Fibroblast of lung (primary cell): ENCODE measurements at regions not wholly inside any gene's neighbourhood (a gene's known extent, or its start where the extent isn't known, plus 50 kb on each side); places are given as distances from the start of the nearest gene placed in this dataset.

Experiments used
- DNase-seq, 2 donors: peaks; one replicate each; pipeline versions ENCODE4 v3.0.0 to v3.0.0-alpha.2; 2010; ENCODE audit warnings: low read depth in 2 of 2
- H2AFZ ChIP-seq: 2 replicates; pipeline ENCODE4 v1.5.1; 2012; ENCODE audit warnings: low read length, control low read depth, inconsistent platforms
- H3K27ac ChIP-seq: 2 replicates; pipeline ENCODE4 v1.5.1; 2011; ENCODE audit warnings: low read length, control low read depth; ENCODE audit not compliant: insufficient read depth
- H3K27me3 ChIP-seq: 2 replicates; pipeline ENCODE4 v1.5.1; 2011; ENCODE audit warnings: mild to moderate bottlenecking, low read length; ENCODE audit not compliant: control insufficient read depth, insufficient read depth
- H3K36me3 ChIP-seq: 2 replicates; pipeline ENCODE4 v1.5.1; 2011; ENCODE audit warnings: low read length; ENCODE audit not compliant: control insufficient read depth, insufficient read depth
- H3K4me1 ChIP-seq: 2 replicates; pipeline ENCODE4 v1.5.1; 2011; ENCODE audit warnings: low read length; ENCODE audit not compliant: control insufficient read depth, insufficient read depth; ENCODE audit errors: extremely low read depth
- H3K4me2 ChIP-seq: 2 replicates; pipeline ENCODE4 v1.5.1; 2011; ENCODE audit warnings: low read length, control low read depth; ENCODE audit not compliant: insufficient read depth; ENCODE audit errors: extremely low read depth
- H3K4me3 ChIP-seq, 4 experiments: fragments of 200-600 bp in 1 of 4; sonication (generic) in 1 of 4; replicated peaks in 1 of 4; 2 replicates each; pipeline ENCODE4 v1.5.1; 2011 to 2016; ENCODE audit warnings: low read length in 4 of 4, low read depth in 3 of 4, mild to moderate bottlenecking in 3 of 4, control low read depth in 2 of 4, inconsistent platforms in 1 of 4, mixed read lengths in 1 of 4; ENCODE audit not compliant: insufficient read depth in 1 of 4; ENCODE audit errors: control extremely low read depth in 1 of 4
- H3K79me2 ChIP-seq: 2 replicates; pipeline ENCODE4 v1.5.1; 2012; ENCODE audit warnings: mild to moderate bottlenecking, low read length, inconsistent platforms; ENCODE audit not compliant: control insufficient read depth, insufficient read depth
- H3K9ac ChIP-seq: 2 replicates; pipeline ENCODE4 v1.5.1; 2011; ENCODE audit warnings: mild to moderate bottlenecking, low read length, control low read depth; ENCODE audit not compliant: insufficient read depth
- H3K9me3 ChIP-seq: 2 replicates; pipeline ENCODE4 v1.5.1; 2012; ENCODE audit warnings: low read depth, low read length; ENCODE audit not compliant: control insufficient read depth, insufficient read depth
- H4K20me1 ChIP-seq: 2 replicates; pipeline ENCODE4 v1.5.1; 2011; ENCODE audit warnings: low read length; ENCODE audit not compliant: control insufficient read depth, insufficient read depth; ENCODE audit errors: extremely low read depth
- CTCF ChIP-seq, 2 donors: IDR thresholded peaks in 1 of 2; conservative IDR thresholded peaks in 1 of 2; 1 replicate in 1 of 2; 2 replicates in 1 of 2; pipeline ENCODE4 v1.5.1; 2011 to 2012; ENCODE audit warnings: low read length in 2 of 2, control low read depth in 1 of 2, inconsistent platforms in 1 of 2, low read depth in 1 of 2, mild to moderate bottlenecking in 1 of 2
- EZH2 ChIP-seq: IDR thresholded peaks from 2 replicates; pipeline ENCODE4 v1.5.1; 2012; ENCODE audit warnings: low read length, control low read depth, mild to moderate bottlenecking; ENCODE audit errors: missing control alignments

GRCh38 chr3:104591776-104592175 lies 774.9 kb upstream of the ALCAM start:
- no peak overlapping the region for H3K9ac ChIP-seq
- no peaks in the 10 kb centered on the region for H4K20me1 ChIP-seq
- no peak overlapping the region for H3K27ac ChIP-seq
- H3K79me2 ChIP-seq, result no peaks in the 10 kb centered on the region
- no peaks in the 10 kb centered on the region for H3K36me3 ChIP-seq
- no peak overlapping the region for H3K4me3 ChIP-seq
- H3K27me3 ChIP-seq, result no peaks in the 10 kb centered on the region
- no peaks in the 10 kb centered on the region for H3K9me3 ChIP-seq
- H3K4me1 ChIP-seq, result no peaks in the 10 kb centered on the region
- H2AFZ ChIP-seq, result no peak overlapping the region
- TF ChIP-seq EZH2 (no peak), CTCF (conservative IDR thresholded peaks at IDR 0.05 in 1 of 2, IDR thresholded peaks at IDR 0.05 in 1 of 2; ENCODE audit: low read depth in 1 of 2, low read length in 2 of 2) (no peak)
- DNase-seq, result no peak
- no peak overlapping the region for H3K4me2 ChIP-seq

- H3K4me2 ChIP-seq, result no peak overlapping the region
- H3K36me3 ChIP-seq, result no peaks in the 10 kb centered on the region
- TF ChIP-seq CTCF (conservative IDR thresholded peaks at IDR 0.05 in 1 of 2, IDR thresholded peaks at IDR 0.05 in 1 of 2; ENCODE audit: low read depth in 1 of 2, low read length in 2 of 2), result no peak
- no peak for TF ChIP-seq EZH2
- no peak overlapping the region for H3K9ac ChIP-seq
- H3K27ac ChIP-seq, result no peak overlapping the region
- H3K9me3 ChIP-seq, result no peaks in the 10 kb centered on the region
- H3K79me2 ChIP-seq, result no peaks in the 10 kb centered on the region
- DNase-seq, result no peak
- H4K20me1 ChIP-seq, result no peaks in the 10 kb centered on the region
- H3K27me3 ChIP-seq, result no peaks in the 10 kb centered on the region
- no peak overlapping the region for H3K4me3 ChIP-seq
- H2AFZ ChIP-seq, result no peak overlapping the region
- no peaks in the 10 kb centered on the region for H3K4me1 ChIP-seq
These were observed 772.2 kb upstream of the ALCAM start for GRCh38 chr3:104594491-104594890.

- Histone ChIP-seq H3K27me3 (no peaks in the 10 kb centered on the region), H3K9me3 (no peaks in the 10 kb centered on the region), H4K20me1 (no peaks in the 10 kb centered on the region), H3K4me1 (no peaks in the 10 kb centered on the region), H3K4me3 (no peak overlapping the region), H3K79me2 (no peaks in the 10 kb centered on the region), H3K9ac (no peak overlapping the region), H3K36me3 (no peaks in the 10 kb centered on the region), H3K27ac (no peak overlapping the region), H3K4me2 (no peak overlapping the region), H2AFZ (no peak overlapping the region)
- no peak for TF ChIP-seq CTCF (conservative IDR thresholded peaks at IDR 0.05 in 1 of 2, IDR thresholded peaks at IDR 0.05 in 1 of 2; ENCODE audit: low read depth in 1 of 2, low read length in 2 of 2)
- no peak for DNase-seq
These were observed 770.7 kb upstream of the ALCAM start for GRCh38 chr3:104596054-104596453.
